GM12865 (cell line): ENCODE measurements at regions not wholly inside any gene's neighbourhood (a gene's known extent, or its start where the extent isn't known, plus 50 kb on each side); places are given as distances from the start of the nearest gene placed in this dataset.

ENCODE experiments used
- DNase-seq: peaks from one replicate; pipeline ENCODE4 v3.0.0; 2010; ENCODE audit warnings: low read depth
- H3K4me3 ChIP-seq: 2 replicates; pipeline ENCODE4 v1.5.1; 2011; ENCODE audit warnings: mild to moderate bottlenecking, low read depth, low read length, control low read depth
- CTCF ChIP-seq: IDR thresholded peaks from 2 replicates; pipeline ENCODE4 v1.5.1; 2011; ENCODE audit warnings: low read length, control low read depth, low read depth, inconsistent platforms; ENCODE audit not compliant: insufficient read depth; ENCODE audit errors: missing control alignments

GRCh38 chr11:116603728-116604323, 169.0 kb downstream of the BUD13 start:
- no peak for TF ChIP-seq CTCF
- DNase-seq, result no peak
- no peak overlapping the region for H3K4me3 ChIP-seq

- TF ChIP-seq CTCF, result no peak
- no peak for DNase-seq
These were observed 170.2 kb downstream of the BUD13 start for GRCh38 chr11:116602637-116602942.

GRCh38 chr11:116601814-116602636, 170.8 kb downstream of the BUD13 start:
- no peak overlapping the region for H3K4me3 ChIP-seq
- DNase-seq, result no peak
- TF ChIP-seq CTCF, result no peak

More at GRCh38 chr11:116602637-116602942, 170.2 kb downstream of the BUD13 start:
- no peak overlapping the region for H3K4me3 ChIP-seq

- TF ChIP-seq CTCF, result no peak
- no peak overlapping the region for H3K4me3 ChIP-seq
- no peak for DNase-seq
These were observed 171.9 kb downstream of the BUD13 start for GRCh38 chr11:116600930-116601329.

- DNase-seq, result no peak
- H3K4me3 ChIP-seq, result no peak overlapping the region
- no peak for TF ChIP-seq CTCF
These were observed 174.2 kb downstream of the BUD13 start for GRCh38 chr11:116598556-116598955.

GRCh38 chr11:116598036-116598435, 174.8 kb downstream of the BUD13 start:
- TF ChIP-seq CTCF, result no peak
- H3K4me3 ChIP-seq, result no peak overlapping the region
- DNase-seq, result no peak
